A673 (cell line): ENCODE measurements at regions not wholly inside any gene's neighbourhood (a gene's known extent, or its start where the extent isn't known, plus 50 kb on each side); places are given as distances from the start of the nearest gene placed in this dataset.

Source experiments
- CTCF ChIP-seq: fragments of 300-800, 200-600 bp; sonication (generic); conservative IDR thresholded peaks from 2 replicates; pipeline ENCODE4 v1.5.1; 2017; ENCODE audit warnings: low read depth, mild to moderate bottlenecking, antibody characterized with exemption, low read length, moderate library complexity, mixed read lengths
- EZH2 ChIP-seq: fragments of 200-600 bp; sonication (generic); IDR thresholded peaks from 2 replicates; pipeline ENCODE4 v1.6.1; 2017; ENCODE audit warnings: borderline replicate concordance, low read depth, mild to moderate bottlenecking, mixed read lengths, antibody characterized with exemption, low read length; ENCODE audit not compliant: poor library complexity, severe bottlenecking

GRCh38 chr1:30479575-30479974, 243.8 kb downstream of the MATN1 start:
- TF ChIP-seq CTCF (no peak), EZH2 (no peak)
